Mesothelial cell of epicardium (in vitro differentiated cells): ENCODE measurements at regions not wholly inside any gene's neighbourhood (a gene's known extent, or its start where the extent isn't known, plus 50 kb on each side); places are given as distances from the start of the nearest gene placed in this dataset.

Source experiments
- DNase-seq, 2 experiments: peaks; one replicate each; pipeline ENCODE4 v3.0.0; 2021; ENCODE audit warnings: low spot score in 2 of 2; ENCODE audit not compliant: unreplicated experiment in 2 of 2
- H3K27ac Mint-ChIP-seq: 2 replicates; pipeline ENCODE4 v1.8.0; 2021; ENCODE audit warnings: mixed read lengths
- H3K27me3 Mint-ChIP-seq: 2 replicates; pipeline ENCODE4 v1.8.0; 2021; ENCODE audit warnings: low read depth, mixed read lengths
- H3K36me3 Mint-ChIP-seq: 2 replicates; pipeline ENCODE4 v1.8.0; 2021; ENCODE audit warnings: mixed read lengths
- H3K4me1 Mint-ChIP-seq: 2 replicates; pipeline ENCODE4 v1.8.0; 2021; ENCODE audit warnings: mixed read lengths
- H3K4me3 Mint-ChIP-seq: 2 replicates; pipeline ENCODE4 v1.8.0; 2021; ENCODE audit warnings: mild to moderate bottlenecking, moderate library complexity, mixed read lengths
- H3K9me3 Mint-ChIP-seq: 2 replicates; pipeline ENCODE4 v1.8.0; 2021; ENCODE audit warnings: mixed read lengths
- TF ChIP-seq, protein P1 (sequence below): fragments of 200-600 bp; sonication (generic); IDR thresholded peaks from one replicate; pipeline ENCODE4 v1.5.0; 2021; ENCODE audit warnings: antibody characterized with exemption; ENCODE audit not compliant: unreplicated experiment

DNA sequence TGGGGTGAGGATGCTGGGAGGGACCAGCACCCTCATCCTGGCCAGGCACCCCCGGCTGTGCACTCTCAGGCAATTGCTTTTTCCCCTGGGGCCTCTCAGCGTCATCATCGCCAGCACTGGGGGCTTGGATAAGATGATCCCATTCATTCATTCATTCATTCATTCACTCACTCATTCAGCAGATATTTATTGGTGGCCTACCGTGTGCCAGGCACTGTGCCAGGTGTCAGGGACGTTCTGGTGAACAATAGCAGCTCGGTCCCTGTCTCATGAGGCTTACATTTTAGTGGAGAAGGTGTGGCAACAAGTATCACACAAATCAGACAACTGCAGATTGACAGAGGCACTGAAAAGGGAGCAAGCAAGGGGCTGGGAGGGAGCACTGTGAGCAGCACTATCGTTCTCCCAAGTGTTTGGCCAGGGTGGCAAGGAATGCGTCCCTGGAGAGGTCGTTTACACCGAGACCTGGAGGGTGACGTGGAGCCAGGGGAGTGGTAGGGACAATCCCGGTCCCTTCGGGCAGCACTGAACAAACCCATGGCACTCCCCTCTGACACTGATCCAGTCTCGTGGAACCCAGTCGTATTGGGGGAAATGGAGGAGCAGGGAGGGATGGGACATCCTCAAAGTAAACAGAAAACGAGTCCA lies 124.1 kb downstream of the PAPOLA start:
- no peak for DNase-seq
- Mint-ChIP-seq H3K27me3 (peaks cover 40% of the 10 kb centered on the region), H3K4me3 (no peak overlapping the region), H3K27ac (no peak overlapping the region), H3K4me1 (no peaks in the 10 kb centered on the region), H3K9me3 (no peaks in the 10 kb centered on the region), H3K36me3 (no peaks in the 10 kb centered on the region)
- TF ChIP-seq, protein P1, sequence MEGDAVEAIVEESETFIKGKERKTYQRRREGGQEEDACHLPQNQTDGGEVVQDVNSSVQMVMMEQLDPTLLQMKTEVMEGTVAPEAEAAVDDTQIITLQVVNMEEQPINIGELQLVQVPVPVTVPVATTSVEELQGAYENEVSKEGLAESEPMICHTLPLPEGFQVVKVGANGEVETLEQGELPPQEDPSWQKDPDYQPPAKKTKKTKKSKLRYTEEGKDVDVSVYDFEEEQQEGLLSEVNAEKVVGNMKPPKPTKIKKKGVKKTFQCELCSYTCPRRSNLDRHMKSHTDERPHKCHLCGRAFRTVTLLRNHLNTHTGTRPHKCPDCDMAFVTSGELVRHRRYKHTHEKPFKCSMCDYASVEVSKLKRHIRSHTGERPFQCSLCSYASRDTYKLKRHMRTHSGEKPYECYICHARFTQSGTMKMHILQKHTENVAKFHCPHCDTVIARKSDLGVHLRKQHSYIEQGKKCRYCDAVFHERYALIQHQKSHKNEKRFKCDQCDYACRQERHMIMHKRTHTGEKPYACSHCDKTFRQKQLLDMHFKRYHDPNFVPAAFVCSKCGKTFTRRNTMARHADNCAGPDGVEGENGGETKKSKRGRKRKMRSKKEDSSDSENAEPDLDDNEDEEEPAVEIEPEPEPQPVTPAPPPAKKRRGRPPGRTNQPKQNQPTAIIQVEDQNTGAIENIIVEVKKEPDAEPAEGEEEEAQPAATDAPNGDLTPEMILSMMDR, result no peak

GRCh38 chr14:96626916-96627315 lies 124.7 kb downstream of the PAPOLA start:
- no peaks in the 10 kb centered on the region for H3K9me3 Mint-ChIP-seq
- TF ChIP-seq, protein P1, result no peak
- DNase-seq, result no peak
- H3K4me1 Mint-ChIP-seq, result no peaks in the 10 kb centered on the region
- no peak overlapping the region for H3K4me3 Mint-ChIP-seq
- H3K27me3 Mint-ChIP-seq, result peaks cover 35% of the 10 kb centered on the region
- H3K36me3 Mint-ChIP-seq, result no peaks in the 10 kb centered on the region
- H3K27ac Mint-ChIP-seq, result no peak overlapping the region

DNA sequence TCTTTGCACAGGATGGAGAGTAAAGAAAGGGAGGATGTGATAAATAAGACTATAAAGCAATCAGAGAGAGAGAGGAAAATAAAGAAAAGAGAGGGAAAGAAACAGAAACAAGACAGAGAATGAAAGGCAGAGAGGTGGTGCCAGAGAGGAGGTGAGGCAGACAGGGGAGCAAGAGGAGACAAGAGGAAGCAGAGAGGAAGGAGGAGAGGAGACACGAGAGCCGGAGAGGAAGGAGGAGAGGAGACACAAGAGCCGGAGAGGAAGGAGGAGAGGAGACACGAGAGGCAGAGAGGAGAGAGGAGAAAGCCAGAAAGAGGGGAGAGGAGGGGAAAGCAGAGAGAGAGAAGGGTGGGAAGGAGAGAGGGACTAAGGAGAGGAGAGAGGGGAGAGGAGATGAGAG lies 125.2 kb downstream of the PAPOLA start:
- H3K27me3 Mint-ChIP-seq, result peaks cover 34% of the 10 kb centered on the region
- H3K4me3 Mint-ChIP-seq, result no peak overlapping the region

GRCh38 chr14:96627811-96628775 lies 125.9 kb downstream of the PAPOLA start:
- H3K4me1 Mint-ChIP-seq, result no peaks in the 10 kb centered on the region
- peaks cover 27% of the 10 kb centered on the region for H3K27me3 Mint-ChIP-seq
- no peak overlapping the region for H3K4me3 Mint-ChIP-seq
- TF ChIP-seq, protein P1, result no peak
- no peak for DNase-seq
- no peak overlapping the region for H3K27ac Mint-ChIP-seq
- no peaks in the 10 kb centered on the region for H3K36me3 Mint-ChIP-seq
- no peaks in the 10 kb centered on the region for H3K9me3 Mint-ChIP-seq

More for the DNA sequence above, 125.2 kb downstream of the PAPOLA start:
- DNase-seq, result no peak
- TF ChIP-seq, protein P1, result no peak
- no peak overlapping the region for H3K27ac Mint-ChIP-seq
- no peaks in the 10 kb centered on the region for H3K36me3 Mint-ChIP-seq
- H3K4me1 Mint-ChIP-seq, result no peaks in the 10 kb centered on the region
- no peaks in the 10 kb centered on the region for H3K9me3 Mint-ChIP-seq

GRCh38 chr14:96629082-96629481 lies 126.9 kb downstream of the PAPOLA start:
- no peak overlapping the region for H3K27ac Mint-ChIP-seq
- peaks cover 17% of the 10 kb centered on the region for H3K27me3 Mint-ChIP-seq
- no peaks in the 10 kb centered on the region for H3K4me1 Mint-ChIP-seq
- H3K4me3 Mint-ChIP-seq, result no peak overlapping the region
- TF ChIP-seq, protein P1, result no peak
- no peak for DNase-seq
- H3K36me3 Mint-ChIP-seq, result no peaks in the 10 kb centered on the region
- no peaks in the 10 kb centered on the region for H3K9me3 Mint-ChIP-seq
